Fibroblast of skin of back (primary cell): ENCODE measurements at regions not wholly inside any gene's neighbourhood (a gene's known extent, or its start where the extent isn't known, plus 50 kb on each side); places are given as distances from the start of the nearest gene placed in this dataset.
A peak's percentile ranks its signal among the peaks of the same experiment; 100 is the strongest.

Source experiments
- DNase-seq: peaks from one replicate; pipeline ENCODE4 v3.0.0-alpha.2; 2013

GRCh38 chr6:163943607-163944385 lies 529.3 kb downstream of the QKI start:
- peak; percentile 49 for DNase-seq

GRCh38 chr6:163942790-163943189 lies 528.3 kb downstream of the QKI start:
- DNase-seq = no peak

GRCh38 chr6:163941624-163941976 lies 527.1 kb downstream of the QKI start:
- DNase-seq = no peak

GRCh38 chr6:163940705-163941623 lies 526.4 kb downstream of the QKI start:
- peak; percentile 30 for DNase-seq

- DNase-seq = peak; percentile 23
These were observed 522.6 kb downstream of the QKI start for GRCh38 chr6:163937071-163937470.

- peak; percentile 53 for DNase-seq
These were observed 520.7 kb downstream of the QKI start for GRCh38 chr6:163935158-163935762.

- DNase-seq = no peak
These were observed 515.5 kb downstream of the QKI start for GRCh38 chr6:163930012-163930411.

- DNase-seq = no peak
These were observed 515.0 kb downstream of the QKI start for GRCh38 chr6:163929538-163929937.

GRCh38 chr6:163926642-163927041 lies 512.1 kb downstream of the QKI start:
- no peak for DNase-seq

GRCh38 chr6:163925839-163926238 lies 511.3 kb downstream of the QKI start:
- no peak for DNase-seq

GRCh38 chr6:163923658-163924411 lies 509.3 kb downstream of the QKI start:
- DNase-seq = no peak

GRCh38 chr6:163922562-163922961 lies 508.0 kb downstream of the QKI start:
- DNase-seq = no peak

GRCh38 chr6:163919652-163920051 lies 505.1 kb downstream of the QKI start:
- no peak for DNase-seq

GRCh38 chr6:163916315-163917081 lies 502.0 kb downstream of the QKI start:
- DNase-seq = no peak

- DNase-seq = no peak
These were observed 500.6 kb downstream of the QKI start for GRCh38 chr6:163915131-163915530.

- DNase-seq = no peak
These were observed 498.5 kb downstream of the QKI start for GRCh38 chr6:163913045-163913444.

- no peak for DNase-seq
These were observed 491.6 kb downstream of the QKI start for GRCh38 chr6:163906006-163906710.

- no peak for DNase-seq
These were observed 489.7 kb downstream of the QKI start for GRCh38 chr6:163904186-163904585.

GRCh38 chr6:163903541-163903940 lies 489.0 kb downstream of the QKI start:
- no peak for DNase-seq

- DNase-seq = no peak
These were observed 488.5 kb downstream of the QKI start for GRCh38 chr6:163902993-163903392.

GRCh38 chr6:163901681-163902080 lies 487.2 kb downstream of the QKI start:
- DNase-seq = no peak
